MV-4-11 (cell line): ENCODE measurements at regions not wholly inside any gene's neighbourhood (a gene's known extent, or its start where the extent isn't known, plus 50 kb on each side); places are given as distances from the start of the nearest gene placed in this dataset.

Experiments used
- DNase-seq: peaks from one replicate; lab custom pipeline; 2025; lab: John Stamatoyannopoulos, UW

DNA sequence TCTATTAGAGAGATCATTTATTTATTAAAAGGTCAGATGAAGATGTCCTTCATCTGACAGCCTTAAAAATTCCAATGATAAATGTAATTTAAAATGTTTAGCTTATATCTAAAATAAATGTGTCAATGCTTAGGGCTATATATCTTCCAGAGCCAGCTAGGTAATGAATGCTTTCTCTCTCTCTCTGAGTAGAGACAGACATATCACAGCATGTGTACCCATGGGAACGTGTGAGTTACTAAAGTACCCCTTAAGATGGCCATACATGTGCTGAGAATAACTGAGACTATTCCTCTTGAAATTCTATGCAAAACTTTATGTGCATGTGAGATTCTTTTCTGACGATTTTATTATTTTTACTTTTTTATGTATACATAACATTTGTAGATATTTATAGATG, 420.9 kb upstream of the ST6GAL2 start:
- DNase-seq = no peak

DNA sequence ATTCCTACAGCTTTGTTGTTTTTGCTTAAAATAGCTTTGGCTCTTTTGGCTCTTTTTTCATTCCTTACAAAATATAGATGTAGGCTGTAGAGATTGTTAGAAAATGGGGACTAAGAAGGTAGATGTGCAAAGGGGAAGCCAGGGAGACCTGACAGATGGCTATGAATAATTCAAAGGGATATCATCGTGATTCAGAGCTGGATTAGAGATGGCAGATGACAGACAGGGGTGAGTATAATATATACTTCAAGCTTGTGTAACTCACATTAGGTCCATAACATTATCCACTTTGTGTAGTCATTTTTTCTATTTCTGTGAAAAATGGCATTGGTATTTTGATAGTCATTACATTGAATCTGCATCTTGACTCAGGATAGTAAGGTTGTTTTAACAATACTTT, 422.9 kb upstream of the ST6GAL2 start:
- no peak for DNase-seq

DNA sequence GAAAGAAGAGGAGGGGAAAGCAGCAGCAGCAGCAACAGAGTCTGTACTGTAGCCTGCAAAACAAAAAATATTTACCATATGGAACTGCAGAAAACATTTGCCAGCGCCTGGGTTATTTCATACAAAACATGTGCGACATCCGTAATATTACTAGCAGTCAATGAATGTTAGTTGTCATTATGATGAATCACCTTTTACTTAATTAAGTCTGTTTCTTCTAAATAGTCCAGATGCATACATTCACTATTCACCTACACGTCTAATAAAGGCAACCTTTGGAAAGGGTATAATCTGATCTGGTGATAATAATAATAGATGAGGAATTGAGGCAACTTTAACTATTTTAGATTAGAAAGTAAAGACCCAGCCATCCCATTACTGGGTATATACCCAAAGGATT, 426.3 kb upstream of the ST6GAL2 start:
- DNase-seq = no peak

DNA sequence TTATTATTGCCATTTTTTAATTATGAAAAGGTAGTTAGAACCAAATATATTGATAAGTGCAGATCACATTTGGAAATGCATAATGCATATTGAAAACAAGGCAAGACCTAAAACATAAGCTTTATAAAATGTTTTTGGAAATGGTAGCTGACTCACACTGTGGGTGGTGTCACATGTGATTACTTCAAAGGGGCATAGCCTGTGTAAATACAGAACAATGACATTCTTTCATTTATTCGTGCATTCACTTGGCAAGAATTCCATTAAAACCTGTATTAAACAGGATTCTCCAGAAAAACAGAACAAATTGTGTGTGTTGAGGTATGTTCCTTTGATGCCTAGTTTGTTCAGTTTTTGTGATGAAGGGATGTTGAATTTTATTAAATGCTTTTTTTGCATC, 427.3 kb upstream of the ST6GAL2 start:
- DNase-seq = no peak

DNA sequence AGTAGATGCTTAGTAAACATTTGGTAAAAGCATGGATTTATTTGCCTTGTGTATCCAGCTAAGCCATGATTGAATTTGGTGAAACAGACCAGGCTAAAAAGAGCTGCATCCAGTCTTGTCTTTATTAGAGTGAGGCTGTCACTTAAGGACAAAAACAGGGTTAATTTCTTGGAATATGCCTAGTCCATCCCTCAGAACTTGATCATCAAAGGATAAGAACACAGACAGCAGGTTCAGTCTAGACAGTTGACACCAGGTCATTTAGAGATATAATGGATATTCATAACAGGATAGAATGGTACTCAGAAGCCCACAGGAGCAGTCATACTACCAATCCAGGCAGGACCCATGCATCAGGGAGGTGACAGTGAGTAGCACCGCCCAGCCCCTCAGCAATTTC, 434.9 kb upstream of the ST6GAL2 start:
- DNase-seq = no peak

DNA sequence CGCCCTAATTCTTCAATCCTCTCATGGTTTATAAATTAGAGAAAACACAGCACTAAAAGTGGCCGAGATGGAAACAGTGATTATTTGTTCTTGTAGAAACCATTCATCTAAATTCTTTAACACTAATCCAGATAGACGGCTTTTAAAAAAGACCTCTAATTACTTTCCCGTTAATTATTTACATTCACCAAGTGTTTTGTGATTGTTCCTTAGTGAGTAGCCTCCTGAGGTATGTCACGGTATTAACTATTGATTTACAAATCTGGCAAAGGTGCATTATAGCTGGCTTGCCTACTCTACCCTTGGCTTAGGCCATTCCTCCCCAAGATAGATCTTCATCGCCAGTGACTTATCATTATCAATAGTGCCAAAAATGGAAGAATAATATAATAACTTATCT, 436.4 kb upstream of the ST6GAL2 start:
- DNase-seq = no peak

DNA sequence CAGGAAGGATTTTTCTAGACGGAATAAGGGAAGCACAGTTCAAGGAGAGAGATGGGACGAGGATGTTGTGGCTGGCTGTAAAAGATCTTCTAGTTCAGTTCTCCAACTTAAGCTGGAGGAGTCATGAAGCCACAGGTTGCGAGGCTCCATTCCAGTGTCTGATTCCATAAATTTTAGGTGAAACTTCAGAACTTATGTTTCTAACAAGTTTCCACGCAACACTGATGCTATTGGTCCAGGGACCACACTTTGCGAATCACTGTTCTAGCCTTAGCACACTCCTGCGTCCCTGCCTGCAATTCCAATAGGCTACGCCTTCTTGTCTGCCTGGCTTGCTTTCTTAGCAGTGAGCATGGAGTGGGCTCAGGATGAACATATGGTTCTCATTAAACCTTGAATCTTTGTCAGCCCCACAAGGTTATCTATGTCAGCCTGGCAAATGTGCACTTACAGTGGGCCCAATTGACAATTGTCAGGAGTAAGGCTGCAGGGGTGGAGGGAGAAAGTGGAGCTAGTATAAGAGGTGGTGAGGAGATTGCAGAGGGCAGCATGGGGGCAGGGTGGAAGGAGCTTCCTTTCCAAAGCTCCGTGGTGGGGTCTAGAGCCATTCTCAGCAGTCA, 438.1 kb upstream of the ST6GAL2 start:
- no peak for DNase-seq

DNA sequence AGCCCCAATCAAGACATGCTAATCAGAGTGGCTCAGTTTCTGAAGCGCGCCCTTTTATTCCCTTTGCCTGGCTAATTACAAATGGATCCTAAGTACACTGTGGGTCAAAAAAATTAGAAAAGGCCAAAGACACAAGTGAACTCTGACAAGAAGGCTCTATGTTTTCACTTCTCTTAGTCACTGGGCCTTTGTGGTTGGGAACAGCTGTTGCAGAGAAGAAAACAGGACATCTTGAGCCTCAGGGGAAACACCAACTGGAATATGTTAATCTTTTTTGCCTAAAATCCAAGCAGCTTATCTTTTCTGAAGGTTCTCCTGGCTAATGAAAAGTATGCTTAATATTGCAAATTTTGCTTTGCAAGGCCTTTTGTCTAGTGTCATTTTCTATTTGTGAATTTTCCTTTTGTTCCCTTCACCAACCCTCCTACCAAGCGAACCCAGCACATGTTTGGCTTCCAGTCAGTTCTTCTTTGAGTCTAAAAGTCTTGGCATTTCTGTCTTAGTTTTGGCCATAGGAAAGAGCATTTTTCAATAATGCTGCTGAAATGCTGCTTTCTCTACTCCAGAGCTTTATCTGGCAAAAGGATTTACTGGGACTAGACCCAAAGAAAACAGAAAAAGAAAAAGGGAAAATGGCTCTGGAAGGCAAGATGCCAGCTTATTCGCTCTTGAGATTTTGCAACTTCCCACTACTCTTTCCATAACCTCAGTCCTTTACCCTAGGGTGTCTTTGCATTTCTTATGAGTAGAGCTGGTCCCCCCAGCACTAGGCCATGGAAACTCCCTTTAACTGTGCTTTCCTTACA, 440.2 kb upstream of the ST6GAL2 start:
- no peak for DNase-seq

DNA sequence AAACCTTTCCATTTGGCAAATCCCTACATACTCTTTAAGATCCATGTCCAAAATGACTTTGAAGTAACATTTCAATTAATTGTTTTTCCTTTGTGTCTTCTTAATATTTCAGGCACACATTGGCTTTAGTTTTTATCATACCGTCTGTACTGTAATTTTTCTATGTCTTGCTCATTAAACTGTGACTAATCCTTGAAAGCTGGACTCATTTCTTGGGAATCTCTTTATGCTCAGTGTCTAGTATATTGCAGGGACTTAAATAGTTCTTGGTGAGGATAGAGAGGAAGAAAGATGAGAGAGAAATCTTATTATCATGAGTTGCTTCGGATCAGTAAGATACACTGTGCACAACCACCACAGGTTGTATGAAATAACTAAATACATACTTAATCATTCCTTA, 448.3 kb upstream of the ST6GAL2 start:
- DNase-seq = no peak

DNA sequence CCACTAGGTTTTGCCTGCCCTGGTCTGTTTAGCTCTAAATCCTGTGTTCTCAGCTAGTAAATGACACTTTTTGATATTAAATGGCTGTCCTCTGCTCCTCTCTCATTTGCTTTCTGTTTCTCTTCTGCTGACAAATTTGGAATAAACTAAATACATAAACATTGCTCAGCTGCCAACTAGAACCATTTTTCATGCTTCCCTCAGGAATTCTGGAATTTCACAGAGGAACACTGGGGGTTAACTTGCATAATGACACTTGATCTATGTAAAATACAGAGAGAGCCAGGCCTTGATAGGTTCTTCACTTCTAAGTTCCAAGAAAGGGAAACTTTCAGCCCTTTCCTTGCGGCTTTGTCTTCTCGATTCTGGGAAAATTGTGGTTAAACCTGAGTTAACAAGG, 450.6 kb upstream of the ST6GAL2 start:
- DNase-seq = no peak

DNA sequence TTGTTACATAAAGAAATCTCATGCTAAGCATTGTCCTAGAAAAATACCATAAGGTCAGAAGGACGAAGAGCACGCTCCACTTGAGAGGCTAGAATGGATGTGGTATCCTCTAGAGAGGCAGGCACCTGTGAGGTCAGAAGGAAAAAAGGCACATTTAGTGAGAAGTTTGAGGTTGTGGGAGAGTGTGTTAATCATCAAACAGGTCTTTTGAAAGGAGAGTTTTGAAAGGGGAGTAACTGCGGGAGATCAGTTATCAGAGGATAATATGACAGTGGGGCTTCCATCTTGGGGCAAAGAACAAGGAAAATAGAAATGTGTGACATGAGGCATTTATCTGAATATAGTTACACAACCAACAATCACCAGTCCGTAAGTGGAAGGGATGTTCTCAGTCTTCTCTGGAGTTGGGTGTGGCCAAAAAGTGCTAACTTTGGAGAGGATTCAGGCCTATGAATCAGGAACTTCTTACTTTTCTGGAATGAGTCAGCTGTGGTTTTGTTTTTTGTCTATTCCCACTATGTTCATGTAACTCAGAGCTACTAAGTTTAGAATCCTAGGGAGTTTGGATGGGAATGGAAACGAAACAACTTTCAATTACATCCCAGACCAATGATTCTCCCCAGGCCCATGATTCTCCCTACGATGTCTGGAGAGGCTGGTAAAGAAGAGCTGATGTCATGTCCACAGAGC, 451.4 kb upstream of the ST6GAL2 start:
- no peak for DNase-seq

DNA sequence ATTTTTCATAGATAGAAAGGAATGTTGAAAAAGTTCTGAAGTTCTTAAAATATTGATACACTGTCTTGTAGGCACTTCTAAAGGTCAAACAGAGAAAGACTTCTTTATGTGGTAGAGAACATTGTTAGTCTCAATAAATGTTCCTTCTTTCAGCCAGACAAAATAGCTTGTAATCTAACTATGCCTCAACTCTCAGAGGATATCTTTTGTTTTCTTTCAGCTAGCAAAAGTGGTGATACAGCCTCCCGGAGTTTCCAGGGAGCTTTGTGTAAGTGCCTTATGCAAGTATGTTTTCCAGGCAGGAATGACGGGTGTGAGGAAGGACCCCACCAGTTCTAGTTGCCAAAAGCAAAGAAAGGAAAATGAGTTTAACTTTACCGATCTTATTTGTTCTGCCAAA, 452.1 kb upstream of the ST6GAL2 start:
- DNase-seq = no peak

DNA sequence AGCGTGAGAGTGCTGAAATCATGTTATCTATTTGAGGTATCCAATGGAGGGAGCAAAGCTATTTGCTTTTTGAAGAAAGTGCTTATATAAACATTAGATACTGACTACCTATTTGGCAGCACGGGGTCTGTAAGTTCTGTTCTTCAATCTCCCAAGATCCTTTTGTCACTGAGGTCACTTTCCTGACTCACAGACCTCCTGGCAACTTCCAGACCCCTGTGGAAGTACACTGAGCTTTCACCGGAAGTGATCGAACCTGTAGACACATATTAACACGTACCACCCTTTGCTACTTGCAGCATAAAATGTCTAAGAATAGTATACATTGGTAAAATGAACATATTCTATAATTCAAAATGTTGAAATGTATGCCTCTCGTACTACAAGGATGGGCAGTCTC, 452.6 kb upstream of the ST6GAL2 start:
- DNase-seq = no peak

DNA sequence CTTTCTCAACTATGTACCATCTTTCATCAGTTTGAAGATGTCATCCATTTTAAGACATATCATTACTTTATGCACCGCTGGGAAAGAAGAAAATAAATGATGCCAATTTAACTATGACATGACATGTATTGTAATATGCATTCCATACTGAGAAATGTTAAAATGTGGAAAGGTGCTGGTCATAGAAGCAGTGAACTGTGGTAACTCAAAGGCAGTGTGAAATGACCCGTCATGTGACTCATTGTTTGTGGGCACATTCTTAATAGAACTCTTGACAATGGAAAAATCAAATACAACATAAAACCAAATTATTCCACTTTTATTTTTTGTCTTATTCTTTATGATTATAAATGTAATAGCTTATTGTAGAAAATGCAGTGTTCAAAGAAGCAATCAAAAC, 455.0 kb upstream of the ST6GAL2 start:
- DNase-seq = no peak

DNA sequence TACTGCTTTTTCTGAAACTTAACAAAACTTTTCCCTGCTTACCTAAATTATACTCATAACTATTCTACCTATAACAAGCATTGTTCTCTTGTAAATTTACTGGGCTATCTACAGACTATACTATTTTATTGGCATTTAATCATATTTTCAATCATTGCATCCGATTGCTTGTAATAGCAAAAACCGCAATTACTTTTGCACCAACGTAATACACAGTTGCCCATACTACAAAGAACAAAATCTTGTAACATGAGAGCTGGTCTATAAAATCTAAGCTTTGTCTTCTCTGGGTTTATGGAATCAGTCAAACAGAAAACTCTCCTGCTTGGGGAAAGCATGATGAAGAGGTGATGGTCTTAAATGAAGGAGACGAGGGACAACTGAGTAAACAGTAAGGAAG, 463.4 kb upstream of the ST6GAL2 start:
- DNase-seq = no peak

DNA sequence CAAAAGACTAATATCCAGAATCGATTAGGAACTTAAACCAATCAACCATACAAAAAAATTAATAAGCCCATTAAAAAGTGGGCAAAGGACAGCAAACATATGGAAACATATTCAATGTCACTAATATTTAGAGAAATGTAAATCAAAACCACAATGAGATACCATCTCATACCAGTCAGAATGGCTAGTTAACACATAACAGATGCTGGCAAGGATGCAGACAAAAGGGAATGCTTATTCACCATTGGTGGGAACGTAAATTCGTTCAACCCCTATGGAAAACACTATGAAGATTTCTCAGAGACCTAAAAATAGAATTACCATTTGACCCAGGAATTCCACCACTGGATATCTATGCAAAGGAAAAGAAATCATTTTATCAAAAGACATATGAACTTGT, 468.2 kb upstream of the ST6GAL2 start:
- no peak for DNase-seq

DNA sequence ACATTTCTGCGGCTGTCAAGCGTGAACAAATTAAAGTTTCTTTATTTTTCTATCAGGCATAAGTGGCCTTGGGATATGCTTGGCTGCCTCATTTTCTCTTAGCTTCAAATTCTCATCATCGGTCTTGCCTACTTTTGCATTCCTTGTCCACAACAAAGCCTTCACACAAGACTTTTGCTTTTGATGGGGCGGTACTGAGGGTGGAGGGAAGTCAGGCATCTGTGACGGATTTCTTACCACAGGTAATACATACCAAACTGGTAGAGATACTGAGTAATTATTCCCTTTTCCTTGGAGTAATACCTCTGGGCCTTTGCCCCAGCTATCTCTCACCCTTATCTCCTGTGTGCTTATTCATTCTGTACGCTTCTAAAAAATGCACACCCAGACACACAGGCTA, 468.3 kb upstream of the RGPD4 start:
- DNase-seq = no peak

DNA sequence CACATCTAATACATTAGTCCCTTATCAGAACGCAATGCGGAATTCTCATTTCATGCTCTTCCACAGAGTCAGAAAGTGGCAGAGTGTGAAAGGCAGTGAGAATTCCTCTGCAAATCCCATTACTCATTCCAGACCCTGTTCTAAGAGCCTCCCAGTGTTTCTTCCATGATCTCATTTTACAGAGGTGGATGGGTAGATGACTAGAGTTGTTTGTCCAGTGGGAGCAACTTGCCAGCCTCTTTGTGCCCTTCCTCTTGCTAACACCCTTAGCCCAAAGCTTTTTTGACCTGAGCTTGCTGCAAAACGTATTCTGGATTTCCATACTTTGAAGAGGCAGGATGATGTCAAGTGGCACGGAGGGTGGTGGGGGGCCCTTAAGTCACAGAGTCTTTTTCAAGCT, 467.7 kb upstream of the RGPD4 start:
- DNase-seq = no peak

DNA sequence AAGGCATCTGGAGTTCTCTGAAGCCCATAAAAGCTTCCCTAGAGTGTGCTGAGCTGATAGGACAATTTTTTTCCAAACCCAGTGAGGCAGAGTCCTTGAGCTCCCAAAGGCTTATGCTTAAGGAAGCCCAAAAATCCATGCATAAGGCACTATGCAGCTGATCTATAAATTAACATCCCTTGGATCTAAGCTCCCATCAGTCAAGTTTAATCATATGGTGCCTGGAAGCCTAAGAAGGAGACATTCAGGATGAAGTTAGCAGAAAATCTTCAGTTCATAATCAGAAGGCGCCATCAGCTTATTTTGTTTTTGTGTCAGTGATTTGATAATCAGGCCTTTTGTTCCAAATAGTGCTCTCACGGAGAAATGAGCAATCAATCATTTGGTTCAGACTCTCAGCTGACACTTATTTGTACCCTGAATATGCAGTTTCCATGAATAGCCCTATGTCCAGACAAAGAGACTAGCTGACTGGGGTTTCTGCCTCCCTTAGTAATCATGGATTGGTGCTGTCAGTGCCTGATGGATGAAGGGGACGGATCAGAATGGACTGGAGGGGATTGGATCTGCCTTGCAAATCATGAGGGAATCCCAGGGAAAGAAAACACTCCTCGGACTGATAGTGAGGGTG, 464.8 kb upstream of the RGPD4 start:
- DNase-seq = no peak

DNA sequence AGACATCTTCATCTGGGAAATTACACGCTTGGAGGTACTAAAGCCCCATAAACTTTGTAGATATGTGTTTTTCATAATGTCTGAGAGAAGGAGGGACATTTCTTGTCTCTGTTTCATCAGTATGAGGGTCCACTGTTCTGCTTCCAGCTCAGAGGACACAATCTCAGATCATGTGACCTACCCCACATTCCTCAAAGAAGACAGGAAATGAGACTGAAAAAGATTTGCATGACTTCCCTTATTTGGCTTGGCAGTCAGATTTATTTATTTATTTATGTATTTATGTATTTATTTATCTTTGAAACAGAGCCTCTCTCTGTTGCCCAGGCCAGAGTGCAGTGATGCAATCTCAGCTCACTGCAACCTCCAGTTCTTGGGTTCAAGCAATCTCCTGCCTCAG, 463.7 kb upstream of the RGPD4 start:
- DNase-seq = no peak

DNA sequence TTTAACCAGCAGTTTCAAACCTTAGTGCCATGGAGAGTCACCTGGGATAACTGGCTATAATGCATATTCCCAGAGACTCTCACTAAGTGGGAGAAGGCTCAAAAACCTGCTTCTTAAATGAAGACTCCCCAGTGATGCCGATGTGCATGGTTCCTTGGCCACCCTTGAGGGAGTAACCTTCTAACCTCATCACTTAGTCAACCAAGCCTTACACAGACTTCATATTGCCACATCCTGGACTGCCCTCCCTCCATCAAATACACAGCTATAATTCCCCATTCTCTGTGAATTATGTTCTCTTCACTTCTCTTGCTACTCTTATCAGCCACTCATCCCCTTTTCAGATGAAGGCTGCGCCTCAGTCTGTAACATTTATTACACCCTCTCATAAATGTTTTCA, 462.9 kb upstream of the RGPD4 start:
- no peak for DNase-seq

DNA sequence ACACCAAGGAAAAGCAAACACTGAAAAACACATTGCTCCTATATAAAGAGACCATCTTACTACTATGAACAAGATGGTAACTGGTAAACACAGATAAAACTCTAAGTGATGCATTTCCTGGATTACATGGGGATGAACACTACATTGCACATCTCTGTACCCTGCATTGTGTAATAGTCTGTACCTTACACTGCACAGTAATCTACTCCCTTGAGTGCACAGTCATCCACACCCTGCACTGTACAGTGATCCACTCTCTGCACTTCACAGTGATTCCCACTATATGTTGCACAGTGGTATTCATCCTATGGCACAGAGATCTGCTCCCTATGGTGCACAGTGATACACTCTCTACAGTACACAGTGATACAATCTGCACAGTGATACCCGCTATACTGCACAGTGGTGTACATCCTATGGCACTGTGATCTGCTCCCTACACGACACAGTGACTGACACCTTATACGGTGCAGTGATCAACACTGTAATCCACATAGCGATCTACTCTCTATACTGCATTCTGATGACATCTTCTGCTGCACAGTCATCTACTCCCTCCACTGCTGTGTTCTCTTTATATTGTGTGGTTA, 462.2 kb upstream of the RGPD4 start:
- no peak for DNase-seq

DNA sequence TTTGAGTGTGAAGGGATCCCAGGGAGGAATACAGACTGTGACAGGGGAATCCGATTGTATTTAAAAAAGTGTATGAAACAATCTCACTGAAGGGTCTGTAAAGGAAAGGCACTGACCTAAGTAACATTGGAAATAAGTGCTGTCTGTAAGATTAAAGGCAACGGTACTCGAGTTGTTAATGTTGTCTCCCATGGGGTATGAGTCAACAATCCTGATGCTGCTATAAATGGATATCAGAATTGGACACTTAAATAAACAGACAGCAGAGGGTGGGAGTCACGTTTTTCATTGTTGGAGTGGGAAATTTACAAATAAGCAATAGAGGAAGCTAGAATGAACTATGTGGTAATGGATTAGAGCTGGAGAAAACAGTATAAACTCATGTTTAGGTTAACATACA, 452.4 kb upstream of the RGPD4 start:
- no peak for DNase-seq
